ENCODE measurements at regions not wholly inside any gene's neighbourhood (a gene's known extent, or its start where the extent isn't known, plus 50 kb on each side); places are given as distances from the start of the nearest gene placed in this dataset.
"Not testable (repeated sequence)": the region's sequence is repeated elsewhere in the genome, so short reads cannot be mapped to it uniquely, and the experiment has no call there.

DNA sequence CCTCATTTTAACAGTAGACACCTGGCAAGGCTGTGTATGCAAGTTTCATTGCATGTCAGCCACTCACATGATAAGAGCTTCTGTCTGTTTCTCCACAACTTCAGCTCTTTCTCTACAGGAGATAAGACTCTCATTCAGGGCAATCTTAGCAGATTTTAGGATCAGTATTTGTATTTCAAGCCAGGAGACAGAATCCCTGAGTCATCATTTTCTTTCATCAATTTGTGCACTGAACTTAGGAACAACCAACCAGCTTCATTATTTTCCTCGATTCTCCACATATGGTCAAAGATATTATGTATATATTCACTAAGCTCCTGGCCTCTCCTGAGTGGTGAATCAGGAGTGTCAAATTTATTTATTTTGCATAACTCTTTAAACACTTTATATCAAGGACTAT, 181.8 kb upstream of the CCNH start:
- no peak for FAIRE-seq

DNA sequence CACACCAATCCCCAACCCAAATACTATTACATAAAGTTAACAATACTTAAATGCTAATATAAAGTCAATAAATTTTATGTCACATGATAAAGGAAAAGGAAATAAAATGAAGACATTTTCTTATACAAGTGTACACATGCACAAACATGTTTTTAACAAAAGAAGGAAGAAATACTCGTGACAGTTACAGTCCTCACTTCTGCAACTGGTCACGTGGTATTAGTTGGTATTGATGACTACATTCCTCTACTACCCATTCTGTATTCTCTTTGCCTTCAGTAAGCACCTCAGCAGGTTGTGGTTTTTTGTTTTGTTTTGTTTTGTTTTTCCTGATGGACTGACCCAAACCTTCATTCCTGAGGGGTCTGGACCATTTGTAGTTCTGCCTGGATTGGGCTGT, 176.9 kb upstream of the CCNH start:
- no peak for FAIRE-seq

DNA sequence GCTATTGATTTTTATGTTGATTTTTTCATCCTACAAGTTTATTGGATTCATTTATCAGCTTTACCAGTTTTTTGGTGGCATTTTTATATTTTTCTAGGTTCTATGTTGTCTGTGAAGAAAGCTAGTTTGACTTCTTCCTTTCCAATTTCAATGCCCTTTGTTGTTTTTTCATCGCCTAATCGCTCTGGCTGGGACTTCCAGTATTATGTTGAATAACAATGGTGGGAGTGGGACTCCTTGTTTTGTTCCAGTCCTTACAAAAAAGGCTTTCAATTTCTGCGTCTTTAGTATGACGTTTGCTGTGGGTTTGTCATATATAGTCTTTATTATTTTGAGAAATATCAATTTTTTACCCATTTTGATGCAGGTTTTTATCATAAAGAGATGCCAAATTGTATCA, 175.6 kb upstream of the CCNH start:
- no peak for FAIRE-seq

DNA sequence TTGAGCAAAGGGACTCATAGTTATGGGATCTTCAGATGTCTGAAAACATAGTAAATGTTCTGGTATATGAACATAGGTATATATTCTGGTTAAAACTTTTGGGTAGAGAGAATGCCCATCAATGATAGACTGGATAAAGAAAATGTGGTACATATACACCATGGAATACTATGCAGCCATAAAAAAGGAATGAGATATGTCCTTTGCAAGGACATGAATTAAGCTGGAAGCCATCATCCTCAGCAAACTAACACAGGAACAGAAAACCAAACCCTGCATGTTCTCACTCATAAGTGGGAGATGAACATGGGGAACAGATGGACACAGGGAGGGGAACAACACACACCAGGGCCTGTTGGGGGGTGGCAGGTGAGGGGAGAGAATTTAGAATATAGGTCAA, 171.0 kb upstream of the CCNH start:
- FAIRE-seq: not testable (repeated sequence)

DNA sequence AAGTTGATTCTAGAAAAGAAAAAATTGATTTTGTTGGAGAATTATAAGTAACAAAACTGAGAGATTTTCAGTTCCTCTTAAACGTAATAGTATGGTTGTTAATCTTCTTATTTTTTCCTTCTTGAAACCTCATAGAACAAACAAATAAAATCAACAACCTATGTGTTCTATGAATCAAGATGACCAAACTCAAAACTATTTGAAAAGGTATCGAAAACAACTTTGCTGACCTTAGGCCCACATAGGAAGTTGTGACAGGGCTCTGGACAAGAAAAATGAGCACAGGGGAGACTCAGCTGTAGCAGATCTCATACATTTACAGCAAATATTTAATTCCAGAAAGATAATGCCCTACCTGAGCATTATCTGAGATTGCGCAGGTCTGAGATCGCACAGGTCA, 169.4 kb upstream of the CCNH start:
- no peak for FAIRE-seq

DNA sequence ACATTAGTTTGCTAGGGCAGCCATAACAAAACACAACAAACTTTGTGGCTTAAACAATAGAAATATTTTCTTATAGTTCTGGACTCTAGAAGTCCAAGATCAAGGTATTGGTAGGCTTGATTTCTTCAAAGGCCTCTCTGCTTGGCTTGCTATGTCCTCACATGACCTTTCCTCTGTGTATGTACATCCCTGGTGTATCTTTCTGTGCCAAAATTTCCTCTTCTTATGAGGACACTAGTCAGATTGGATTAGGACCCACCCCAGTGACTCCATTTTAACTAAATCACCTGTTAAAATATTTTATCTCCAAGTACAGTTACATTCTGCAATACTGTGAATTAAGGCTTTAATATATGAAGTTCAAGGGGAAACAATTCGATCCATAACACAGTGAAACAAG, 168.9 kb upstream of the CCNH start:
- FAIRE-seq: no peak

DNA sequence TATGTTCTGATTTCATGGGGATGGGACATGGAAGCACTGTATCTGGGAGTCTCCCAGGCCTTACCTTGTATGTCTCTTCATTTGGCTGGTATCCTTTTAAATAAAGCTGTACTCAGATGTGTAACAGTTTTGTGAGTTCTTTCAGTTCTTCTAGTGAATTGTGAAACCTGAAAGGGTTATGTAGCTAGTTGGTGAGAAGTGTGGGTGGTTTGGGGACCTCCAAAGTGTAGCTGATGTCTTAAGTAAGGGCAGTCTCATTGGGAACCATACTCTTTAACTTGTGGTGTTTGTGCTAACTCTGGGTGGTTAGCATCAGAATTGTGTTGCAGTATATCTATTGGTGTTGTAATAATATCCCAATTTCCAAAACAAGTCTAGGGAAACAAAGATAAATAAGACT, 166.9 kb upstream of the CCNH start:
- no peak for FAIRE-seq

DNA sequence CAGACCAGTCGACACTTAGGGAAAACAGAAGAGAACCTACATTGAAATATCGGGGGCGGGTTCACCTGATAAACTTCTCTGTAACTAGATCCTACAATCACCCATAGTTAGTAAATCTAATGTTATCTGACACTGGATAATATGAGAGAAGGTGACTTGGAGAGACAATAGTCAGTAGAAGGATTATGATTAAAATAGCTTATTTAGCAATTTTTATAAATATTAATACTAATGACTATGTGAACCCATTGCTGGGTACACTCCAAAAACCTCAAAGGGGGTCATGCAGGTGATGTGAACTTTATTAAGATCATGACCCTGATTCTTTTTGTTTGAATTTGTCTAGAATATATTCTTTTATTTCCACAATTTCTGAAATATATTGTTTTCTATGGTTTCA, 164.1 kb upstream of the CCNH start:
- FAIRE-seq: no peak

DNA sequence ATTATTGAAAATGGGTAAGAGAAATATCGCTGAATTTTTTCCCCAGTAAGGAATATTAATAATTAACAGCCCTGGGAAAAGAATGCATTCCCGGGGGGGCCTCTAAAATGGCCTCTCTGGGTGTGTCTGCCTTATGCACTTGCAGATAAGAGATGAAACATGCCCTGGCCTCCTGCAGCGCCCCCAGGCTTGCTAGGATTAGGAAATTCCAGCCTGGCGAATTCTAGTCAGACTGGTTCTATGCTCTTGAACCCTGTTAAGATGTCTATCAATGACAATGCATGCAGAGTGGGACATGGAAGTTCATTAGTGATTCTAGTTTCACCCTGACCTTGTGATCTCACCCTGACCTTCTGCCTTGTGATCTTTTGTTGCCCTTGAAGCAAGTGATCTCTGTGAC, 163.6 kb upstream of the CCNH start:
- not testable (repeated sequence) for FAIRE-seq

DNA sequence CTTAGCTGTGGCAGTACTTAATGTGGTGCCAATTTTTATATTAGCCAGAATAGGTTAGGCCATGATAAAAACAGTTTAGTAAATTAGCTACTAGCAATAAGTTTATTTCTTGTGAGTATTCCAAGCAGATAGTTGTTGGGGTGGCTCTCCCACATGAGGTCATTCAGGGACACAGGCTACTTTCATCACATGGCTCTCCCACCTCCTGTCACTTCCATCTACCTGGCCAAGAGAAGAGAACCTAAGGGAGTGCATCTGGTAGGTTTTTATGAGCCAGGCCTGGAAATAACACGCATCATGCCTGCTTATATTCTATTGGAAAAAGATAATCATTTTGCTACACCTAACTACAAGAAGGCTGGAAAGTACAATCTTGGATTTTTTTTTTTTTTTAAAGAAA, 161.4 kb upstream of the CCNH start:
- no peak for FAIRE-seq

DNA sequence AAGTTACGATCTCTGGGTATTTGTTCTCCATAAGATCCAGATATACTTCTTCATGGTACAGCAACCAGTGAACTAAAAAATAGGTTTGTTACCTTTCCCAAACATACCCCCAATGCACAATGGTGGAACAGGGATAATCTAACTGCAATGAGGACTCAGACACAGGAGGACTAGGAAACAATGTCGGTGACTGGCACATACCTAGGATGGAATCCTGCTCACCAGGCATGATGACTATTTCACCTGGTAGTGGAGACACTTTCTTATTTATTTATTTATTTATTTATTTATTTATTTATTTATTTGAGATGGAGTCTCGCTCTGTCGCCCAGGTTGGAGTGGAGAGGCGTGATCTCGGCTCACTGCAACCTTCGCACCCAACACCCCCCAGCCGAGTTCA, 159.9 kb upstream of the CCNH start:
- no peak for FAIRE-seq

DNA sequence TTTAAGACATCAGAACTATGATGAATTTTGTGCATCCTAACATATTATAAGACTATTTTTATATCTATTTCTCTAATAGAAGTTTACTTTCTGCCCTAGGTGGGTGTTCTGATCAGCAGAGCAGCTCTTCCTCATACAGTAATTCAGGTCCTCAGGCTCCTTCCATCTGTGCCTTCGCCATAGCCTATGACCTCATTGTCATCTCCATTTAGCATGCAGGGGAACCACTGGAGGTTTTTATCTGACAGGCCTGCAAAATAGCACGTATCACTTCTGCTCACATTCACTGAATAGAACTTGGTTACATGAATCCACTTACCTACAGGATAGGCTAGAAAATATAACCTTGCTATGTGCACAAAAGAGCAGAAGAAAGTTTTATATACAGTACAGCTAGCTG, 159.4 kb upstream of the CCNH start:
- no peak for FAIRE-seq

DNA sequence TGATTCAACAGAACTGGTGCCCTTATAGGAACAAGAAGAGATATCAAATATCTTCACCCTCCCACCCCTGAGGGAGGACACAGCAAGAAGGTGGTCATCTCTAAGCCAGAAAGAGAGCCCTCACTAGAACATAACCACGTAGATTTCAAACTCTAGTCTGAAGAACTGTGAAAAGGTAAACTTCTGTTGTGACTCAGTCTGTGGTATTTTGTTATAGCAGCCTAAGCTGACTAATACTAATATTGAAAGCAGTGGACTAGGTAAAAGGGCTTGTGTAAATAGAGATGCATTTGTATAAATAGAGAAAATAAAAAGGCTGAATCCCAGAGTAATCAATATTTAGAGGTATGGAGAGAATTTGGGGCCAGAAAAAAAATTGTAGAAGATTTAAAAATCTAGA, 157.6 kb upstream of the CCNH start:
- no peak for FAIRE-seq

DNA sequence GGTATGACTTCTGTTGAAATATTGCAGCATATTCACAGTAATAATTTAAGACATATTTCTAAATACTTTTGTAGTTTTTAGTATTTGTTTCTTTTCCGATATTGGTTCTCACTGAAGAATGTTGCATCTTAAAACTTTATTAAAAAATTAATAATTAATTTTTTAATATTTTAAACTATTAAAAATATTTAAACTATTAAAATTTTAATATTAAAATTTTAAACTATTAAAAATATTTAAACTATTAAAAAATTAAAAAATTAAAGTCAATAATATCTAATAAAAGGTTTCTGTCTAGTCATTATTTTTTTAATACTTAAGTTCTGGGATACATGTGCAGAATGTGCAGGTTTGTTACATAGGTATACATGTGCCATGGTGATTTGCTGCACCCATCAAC, 149.3 kb upstream of the CCNH start:
- FAIRE-seq: peak; percentile 95

DNA sequence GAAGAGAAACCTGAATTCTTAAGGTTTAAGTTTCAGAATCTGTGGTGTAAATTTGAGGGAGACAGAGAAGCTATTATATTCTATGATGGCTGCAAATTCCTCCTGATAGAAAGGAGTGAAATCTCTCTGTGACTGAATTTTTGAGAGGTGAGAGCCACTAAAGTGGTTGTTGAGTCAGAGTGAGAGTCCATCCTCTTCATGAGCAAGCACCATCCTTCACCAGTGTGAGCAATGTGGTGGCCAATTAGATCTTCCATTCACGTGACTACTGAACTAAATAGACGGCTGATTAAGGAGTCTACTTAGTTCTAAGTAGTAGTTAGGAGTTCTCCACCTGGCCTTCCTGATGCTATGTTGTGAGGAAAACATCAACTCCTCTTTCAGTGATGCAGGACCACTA, 147.8 kb upstream of the CCNH start:
- FAIRE-seq: no peak

DNA sequence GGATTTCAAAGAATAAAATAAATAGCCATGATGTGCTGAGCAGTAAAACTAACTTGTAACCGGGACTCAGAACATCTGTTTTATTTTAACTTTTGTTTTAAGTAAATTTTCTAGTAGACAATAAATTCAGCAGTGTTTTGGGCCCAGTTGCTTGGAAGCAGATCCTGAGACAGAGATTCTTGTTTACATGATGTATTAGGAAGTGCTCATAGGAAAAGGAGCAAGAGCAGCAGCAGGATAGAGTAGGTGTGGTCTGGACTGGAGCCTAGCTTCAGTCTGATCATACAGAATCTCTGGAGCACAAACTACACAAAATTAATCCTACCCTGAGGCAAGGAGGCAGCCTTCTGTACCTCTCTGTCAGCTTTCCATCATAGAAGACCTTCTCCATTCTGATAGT, 139.2 kb upstream of the CCNH start:
- FAIRE-seq: no peak

DNA sequence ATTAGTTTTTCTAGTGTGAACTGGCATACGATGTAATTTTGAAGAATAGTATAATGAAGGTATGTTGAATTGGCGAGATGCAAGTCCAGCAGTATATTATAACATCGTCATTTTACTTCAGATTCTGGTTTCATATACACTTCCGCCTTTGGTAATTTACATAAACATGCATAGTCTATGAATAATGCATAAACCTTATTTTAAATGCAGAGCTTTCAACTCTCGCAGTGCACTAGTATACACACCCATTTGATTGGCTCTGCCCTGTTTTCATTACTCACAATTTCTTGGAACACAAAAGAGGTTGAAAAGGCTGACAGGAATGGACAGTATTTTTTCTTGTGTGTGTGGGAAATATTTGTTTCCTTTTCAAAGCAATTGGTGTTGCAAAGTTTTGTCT, 128.9 kb upstream of the CCNH start:
- no peak for FAIRE-seq

DNA sequence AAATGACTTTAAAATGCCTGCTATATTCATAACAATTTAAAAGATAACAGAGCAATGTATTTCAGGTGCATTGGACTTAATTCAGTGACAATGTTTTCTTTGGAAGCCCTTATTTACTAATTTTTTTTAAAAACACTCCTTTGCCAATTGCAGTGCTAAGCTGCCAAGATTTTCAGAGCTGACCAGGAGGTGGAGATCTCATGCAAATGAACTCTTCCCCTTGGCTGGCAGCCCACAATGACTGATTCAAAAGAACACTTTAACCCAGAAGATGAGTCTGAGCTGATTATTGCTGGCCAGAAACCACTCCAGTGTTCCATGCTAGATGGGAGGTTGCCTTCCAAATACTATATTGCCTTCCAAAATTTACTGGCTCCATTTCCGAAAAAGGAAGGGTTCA, 128.3 kb upstream of the CCNH start:
- FAIRE-seq: no peak

DNA sequence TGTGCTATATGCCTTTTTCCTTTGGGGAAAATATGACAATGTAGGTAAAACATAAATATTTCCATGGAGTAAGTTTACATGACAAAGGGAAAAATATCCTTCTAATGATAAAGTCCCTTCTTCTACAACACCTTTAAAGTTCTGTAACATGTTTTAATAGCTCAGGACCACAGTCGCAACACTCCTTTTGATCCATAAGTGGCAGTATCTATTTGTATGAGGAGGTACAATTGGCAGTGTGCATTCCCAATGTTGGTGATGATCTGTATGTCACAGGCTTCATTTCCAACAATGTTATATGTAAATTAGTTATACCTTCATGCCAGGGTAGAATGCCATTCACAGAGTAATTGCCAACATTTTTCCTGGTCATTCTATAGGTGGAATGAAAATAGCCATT, 127.1 kb upstream of the CCNH start:
- no peak for FAIRE-seq

DNA sequence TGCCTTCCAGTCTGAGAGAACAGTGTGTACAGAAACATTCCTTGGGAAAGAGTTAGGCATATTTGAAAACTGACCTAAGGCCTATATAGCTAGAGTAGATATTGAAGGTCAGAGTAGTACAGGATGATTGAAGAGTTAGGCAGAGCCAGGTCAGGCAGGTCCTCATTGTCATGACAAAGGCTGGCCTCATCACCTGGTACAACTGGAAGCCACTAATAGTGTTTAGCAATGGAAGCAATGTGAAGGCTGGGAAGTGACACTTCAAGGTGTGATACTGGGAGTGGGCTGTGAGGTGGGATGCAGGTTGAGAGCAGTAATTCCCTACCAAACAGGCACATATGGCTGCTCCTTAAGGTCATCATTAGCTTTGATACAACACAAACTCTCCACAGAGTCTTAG, 123.6 kb upstream of the CCNH start:
- no peak for FAIRE-seq

DNA sequence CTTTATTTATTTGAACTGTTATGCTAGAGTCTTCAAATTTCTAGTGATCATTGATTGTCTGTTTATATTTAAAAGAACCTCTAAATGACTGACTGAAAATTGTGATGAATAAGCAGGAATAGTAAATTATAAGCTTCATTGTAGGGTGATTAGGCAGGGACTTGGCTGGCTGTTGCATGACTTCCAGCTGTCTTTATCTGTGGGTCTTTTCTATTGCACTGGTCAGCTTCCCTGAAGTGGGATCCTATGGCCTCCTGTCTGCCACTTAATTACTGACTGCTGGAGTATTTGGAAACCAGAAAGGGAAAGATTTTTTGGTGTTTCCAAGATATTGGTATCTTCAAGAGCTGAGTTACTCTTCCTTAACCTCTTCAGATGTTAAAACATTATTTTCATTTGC, 123.0 kb upstream of the CCNH start:
- no peak for FAIRE-seq

DNA sequence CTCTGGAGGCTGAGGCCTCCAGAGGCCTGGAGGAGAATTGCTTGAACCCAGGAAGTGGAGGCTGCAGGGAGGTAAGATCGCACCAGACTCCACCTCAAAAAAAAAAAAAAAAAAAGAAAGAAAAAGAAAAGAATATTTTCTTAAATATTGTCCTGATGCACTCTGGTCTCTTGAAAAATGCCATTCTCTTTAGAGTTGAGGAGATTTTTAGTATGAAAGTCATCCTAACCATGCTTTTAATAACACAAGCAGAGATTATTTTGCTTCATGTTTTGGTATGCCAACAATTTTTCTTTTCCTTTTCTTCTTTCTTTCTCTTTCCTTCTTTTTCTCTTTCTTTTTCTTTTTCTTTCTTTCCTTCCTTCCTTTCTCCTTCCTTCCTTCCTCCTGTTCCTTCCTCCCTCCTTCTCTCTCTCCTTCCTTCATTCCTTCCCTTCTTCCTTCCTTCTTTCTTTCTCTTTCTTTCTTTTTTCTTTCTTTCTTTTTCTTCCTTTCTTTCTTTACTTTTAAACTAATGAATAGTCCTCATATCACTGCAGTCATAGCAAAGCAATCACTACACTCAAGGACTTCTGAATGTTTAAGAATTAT, 116.9 kb upstream of the CCNH start:
- FAIRE-seq: no peak

DNA sequence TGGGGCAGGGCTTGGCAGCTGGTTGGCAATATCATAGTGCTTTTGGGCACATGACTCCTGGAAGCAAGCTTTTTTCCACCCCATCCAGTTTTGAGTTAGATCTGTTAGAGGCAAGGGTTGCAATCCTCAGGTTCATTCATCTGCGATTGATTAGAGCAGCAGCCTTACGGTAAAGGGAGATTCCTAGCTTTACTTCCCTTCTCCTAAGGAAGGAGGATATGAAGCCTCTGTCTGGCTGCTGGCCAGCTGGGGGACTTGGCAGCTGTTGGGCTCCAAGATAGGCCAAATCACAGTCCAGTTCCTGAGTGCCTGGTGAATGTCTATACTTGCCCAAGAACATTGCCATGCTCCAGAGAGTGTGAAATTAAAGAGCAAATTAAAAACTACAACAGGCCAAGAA, 113.4 kb upstream of the CCNH start:
- no peak for FAIRE-seq

DNA sequence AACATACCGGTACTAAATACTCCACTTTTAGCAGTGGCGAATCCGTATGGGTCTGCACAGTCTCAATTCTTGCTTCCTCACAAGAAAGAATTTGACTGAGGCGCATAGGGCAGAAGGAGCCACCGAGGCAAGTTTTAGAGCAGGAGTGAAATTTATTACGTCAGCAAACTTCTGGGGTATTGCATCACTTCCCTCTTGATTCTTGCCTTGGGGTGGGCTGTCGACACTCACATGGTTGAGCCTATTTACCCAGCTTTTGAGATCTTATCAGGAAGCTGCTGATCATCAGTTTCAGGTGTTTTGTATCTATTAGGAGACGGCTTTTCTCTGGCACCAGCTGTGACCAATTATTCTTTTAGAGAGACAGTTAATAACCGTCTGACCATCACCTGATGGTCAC, 111.5 kb upstream of the CCNH start:
- no peak for FAIRE-seq

DNA sequence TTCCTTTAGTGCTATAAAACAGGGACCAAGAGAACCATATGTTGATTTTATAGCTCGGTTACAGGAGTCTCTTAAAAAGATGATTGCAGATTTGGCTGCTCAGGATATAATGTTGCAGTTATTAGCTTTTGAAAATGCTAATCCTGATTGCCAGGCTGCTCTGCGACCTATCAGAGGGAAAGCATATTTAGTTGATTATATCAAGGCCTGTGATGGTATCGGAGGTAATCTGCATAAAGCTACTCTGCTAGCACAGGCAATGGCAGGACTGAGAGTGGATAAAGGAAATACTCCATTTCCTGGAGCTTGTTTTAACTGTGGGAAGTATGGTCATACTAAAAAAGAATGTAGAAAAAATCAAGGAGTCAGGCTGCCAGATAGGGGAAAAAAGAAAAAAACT, 99.0 kb upstream of the CCNH start:
- FAIRE-seq: not testable (repeated sequence)

DNA sequence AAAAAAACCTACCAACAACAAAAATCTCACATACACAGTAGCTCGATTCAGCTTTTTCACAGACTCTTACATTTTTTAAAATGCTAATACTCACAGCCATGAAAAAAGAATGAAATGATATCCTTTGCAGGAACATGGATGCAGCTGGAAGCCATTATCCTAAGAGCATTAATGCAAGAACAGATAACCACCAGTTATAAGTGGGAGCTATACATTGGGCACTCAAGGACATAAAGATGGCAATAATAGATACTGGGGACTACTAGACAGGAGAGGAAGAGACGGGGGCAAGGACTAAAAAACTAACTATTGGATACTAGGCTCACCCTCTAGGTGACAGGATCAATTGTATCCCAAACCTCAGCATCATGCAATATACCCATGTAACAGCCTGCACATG, 90.3 kb upstream of the CCNH start:
- FAIRE-seq: no peak
